Glomerular visceral epithelial cell (primary cell): ENCODE measurements at regions not wholly inside any gene's neighbourhood (a gene's known extent, or its start where the extent isn't known, plus 50 kb on each side); places are given as distances from the start of the nearest gene placed in this dataset.
A peak's percentile ranks its signal among the peaks of the same experiment; 100 is the strongest.
"Not testable (repeated sequence)": the region's sequence is repeated elsewhere in the genome, so short reads cannot be mapped to it uniquely, and the experiment has no call there.

Experiments used
- DNase-seq: peaks from one replicate; pipeline ENCODE4 v3.0.0-alpha.2; 2016; ENCODE audit errors: extremely low spot score

DNA sequence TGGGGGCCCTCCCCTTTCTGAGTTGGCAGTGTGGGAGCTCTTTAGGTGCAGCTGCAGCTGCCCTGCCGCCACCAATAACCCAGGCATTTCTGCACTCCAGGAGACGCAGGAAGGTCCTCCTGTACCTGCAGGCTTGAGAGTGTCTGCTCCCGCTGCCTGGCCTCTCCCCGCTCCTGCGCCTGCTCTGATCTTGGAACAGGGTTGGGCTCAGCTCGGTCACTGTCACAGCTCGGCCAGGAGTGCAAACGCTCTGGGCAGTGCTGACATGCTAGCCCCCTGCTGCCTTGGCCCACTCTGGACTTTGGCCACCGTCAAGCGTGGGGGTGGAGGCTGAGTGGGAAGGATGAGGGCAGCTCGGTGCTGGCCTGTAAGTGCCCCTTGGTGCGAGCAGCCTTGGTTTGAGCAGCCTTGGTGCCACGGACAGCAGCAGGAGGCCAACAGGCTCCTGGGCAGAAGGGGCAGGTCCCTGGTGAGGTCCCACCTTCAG, 738.1 kb upstream of the GJE1 start:
- DNase-seq = no peak

DNA sequence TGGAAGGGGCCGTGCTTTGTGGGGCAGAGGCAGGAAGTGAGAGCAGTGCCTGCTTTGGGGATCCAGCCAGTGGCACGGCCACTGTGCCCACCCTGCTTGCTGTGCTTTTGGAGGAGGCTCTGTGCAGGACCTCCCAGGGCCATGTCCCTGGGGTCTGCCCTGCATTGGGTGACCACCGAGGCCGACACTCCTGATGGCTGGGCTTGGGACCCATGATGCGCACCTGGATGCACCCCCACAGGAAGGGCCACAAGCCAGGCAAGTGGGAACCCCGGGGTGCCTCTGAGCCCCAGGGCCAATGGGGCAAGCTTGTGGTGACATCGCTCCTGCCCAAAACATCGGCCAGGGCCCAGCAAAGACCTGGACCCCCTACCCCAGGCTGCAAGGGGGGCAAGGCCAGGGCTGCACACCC, 738.6 kb upstream of the GJE1 start:
- DNase-seq = no peak

- no peak for DNase-seq
Measured at GRCh38 chr6:141393405-141394124, 739.2 kb upstream of the GJE1 start.

DNA sequence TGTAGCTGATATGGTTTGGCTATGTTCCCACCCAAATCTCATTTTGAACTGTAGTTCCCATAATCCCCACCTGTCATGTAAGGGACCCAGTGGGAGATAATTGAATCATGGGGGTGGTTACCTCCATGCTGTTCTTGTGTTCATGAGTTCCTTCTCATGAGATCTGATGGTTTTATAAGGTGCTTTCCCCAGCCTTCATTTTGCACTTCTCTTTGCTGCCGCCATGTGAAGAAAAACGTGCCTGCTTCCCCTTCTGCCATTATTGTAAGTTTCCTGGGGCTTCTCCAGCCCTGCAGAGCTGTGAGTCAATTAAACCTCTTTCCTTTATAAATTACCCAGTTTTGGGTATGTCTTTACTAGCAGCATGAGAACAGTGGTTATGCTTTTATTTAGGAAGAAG, 741.6 kb upstream of the GJE1 start:
- not testable (repeated sequence) for DNase-seq

DNA sequence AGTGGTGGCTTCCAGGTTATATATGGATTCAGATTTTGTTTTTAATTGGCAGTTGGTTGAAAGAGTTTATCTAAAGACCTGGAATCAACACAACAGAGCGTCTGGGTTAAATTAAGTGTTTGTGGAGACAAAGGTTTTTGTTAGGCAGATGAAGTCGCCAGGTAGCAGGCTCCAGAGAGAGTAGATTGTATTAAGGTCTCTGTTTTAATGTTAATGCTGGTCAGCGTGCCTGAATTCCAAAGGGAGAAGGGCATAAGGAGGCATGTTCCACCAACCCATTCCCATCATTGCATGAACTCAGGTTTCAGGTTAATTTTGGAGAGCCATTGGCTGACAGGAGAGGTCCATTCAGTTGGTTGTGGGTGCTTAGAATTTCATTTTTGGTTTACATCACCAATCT, 744.1 kb upstream of the GJE1 start:
- no peak for DNase-seq

- no peak for DNase-seq
Measured at GRCh38 chr6:141370438-141370837, 762.3 kb upstream of the GJE1 start.

GRCh38 chr6:141366796-141367195, 765.9 kb upstream of the GJE1 start:
- not testable (repeated sequence) for DNase-seq

- DNase-seq = no peak
Measured at GRCh38 chr6:141364694-141365093, 768.0 kb upstream of the GJE1 start.

GRCh38 chr6:141364232-141364631, 768.5 kb upstream of the GJE1 start:
- DNase-seq = no peak

GRCh38 chr6:141361559-141361958, 771.2 kb upstream of the GJE1 start:
- DNase-seq = no peak

- DNase-seq = no peak
Measured at GRCh38 chr6:141359953-141360352, 772.8 kb upstream of the GJE1 start.

DNA sequence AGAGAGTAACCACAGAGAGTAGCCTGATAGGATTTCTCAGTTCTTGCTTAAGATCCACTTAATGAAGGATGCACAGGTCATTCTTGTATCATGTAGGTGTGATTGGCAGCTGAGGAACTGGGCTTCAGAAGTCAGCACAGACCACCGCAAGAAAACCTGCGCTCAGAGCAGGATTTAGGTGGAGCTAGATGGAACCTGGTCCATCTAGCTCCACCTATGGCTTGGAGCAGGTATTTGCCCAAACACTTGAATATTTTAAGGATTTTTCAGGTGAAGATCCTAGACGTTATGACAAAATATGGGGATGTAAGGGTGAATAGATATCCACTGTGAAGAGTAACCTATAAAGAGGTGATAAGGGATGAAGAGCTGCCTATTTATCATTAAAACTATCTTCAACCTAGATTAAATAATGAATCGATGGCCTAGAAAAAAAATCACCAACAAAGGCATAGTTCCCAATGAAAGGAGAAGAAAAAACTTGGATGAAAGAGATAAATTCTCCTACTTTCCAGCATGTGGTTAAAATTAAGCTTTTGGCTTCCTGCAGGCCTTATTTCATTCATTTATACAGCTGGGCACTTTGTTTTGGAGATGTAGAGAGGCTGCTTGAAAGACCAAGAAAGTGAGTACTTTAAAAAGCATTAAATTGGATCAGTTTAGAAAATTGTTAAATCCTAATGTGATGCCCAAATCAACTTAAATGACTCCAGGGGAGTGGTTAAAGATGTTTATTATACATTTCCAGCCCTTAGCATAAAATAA, 778.4 kb upstream of the GJE1 start:
- no peak for DNase-seq

DNA sequence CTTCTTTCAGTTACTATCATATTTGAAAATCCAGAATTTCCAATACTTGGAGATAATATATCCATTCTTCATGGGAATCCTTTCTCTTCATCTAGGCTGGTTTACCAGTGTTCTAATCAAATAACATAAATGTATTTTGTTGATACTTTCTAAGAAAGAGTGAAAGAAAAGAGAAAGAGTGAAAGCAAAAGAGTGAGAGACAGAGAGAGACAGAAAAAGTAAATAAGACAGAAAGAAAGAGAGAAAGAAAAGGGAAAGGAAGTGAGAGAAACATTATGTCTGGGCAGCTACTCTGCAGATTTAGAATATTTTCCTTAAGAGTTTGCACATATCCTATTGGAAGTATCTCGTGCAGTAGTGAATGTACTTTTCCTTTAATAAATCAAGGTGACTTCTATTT, 781.0 kb upstream of the GJE1 start:
- no peak for DNase-seq

DNA sequence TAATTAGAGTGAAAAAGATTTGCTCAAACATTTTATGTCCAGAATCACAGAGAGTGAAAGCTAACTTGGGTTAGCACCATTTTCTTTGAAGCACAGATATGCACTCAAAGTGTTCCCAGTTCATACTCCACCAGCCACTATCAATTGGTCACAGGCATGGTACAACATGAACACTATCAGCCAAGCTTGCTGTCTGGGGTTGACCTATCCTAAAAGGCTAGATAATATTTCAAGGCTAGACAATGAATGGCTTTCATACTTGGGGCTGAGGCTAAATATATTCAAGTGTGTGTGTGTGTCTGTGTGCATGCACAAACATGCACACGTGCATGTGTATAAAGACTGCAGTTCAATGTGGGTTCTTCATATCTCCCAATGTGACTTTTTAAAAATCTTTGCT, 783.0 kb upstream of the GJE1 start:
- DNase-seq = no peak

GRCh38 chr6:141347906-141348492, 784.7 kb upstream of the GJE1 start:
- DNase-seq = no peak

DNA sequence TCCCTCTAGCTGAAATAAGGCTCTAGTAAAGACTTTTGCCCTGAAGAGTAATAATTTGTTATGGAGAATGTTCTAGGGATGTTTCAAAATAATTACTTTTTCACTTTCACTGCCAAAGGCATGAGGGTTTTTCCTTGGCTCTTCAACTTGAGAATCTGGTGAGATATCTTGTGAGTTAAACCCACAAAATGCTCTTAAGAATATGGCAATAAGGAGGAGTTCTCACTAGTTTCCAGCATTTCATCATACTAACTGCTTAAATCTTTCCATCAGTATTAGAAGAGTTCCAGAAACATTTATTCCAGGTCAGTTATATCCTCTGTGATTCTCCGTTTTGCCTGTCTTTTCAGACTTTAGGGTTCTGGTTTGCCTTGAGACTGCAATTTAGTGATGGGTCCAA, 785.6 kb upstream of the GJE1 start:
- DNase-seq = no peak

DNA sequence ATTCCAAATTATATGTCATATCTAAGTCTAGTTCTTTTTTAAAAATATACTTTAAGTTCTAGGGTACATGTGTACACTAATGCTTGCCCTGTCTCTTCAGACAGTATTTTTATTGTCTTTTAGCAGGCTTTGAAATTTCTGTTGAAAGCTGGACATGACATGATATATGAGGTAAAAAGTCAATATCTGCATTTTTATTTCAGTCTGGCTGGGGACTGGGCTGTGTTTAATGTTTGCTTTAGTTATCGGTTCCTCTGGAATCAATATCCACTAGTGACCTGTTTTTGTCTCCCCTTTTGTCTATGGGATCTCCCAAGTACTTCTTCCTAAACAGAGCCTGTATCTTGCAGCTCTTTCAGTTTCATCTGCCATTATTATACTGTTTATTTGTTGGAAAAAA, 786.2 kb upstream of the GJE1 start:
- DNase-seq = no peak

DNA sequence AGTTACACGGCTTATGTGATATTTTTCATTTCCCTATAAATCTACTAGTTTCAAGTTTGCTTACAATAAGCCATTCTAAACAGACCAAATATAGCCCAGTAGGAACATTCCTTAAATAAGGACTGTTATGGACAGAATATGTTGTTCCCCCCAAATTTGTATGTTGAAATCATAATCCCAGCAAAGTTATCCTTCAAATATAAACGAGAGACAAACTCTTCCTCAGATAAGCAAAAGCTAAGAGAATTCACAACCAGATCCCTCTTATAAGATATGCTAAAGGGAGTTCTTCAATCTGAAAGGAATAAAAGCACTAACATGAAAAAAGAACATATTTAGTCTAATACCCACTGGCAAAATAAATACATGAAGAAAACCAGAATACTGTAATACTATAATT, 795.5 kb upstream of the GJE1 start:
- DNase-seq = no peak

- peak; percentile 17 for DNase-seq
Measured at GRCh38 chr6:141335477-141336273, 797.0 kb upstream of the GJE1 start.

DNA sequence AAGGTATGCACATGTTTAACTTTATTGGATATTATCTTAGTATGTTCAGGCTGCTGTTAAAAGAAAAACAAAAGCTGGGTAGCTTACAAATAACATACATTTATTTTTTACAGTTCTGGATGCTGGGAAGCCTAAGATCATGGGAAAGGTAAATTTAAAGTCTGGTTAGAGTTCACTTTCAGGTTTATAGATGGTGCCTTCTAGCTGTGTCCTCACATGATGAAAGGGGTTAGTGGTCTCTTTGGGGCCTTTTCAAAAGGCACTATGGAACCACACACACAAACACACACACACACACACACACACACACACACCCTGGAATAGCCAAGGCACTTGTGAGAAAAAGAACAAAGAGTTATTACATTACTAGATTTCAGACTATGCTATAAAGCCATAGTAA, 805.8 kb upstream of the GJE1 start:
- DNase-seq = no peak

DNA sequence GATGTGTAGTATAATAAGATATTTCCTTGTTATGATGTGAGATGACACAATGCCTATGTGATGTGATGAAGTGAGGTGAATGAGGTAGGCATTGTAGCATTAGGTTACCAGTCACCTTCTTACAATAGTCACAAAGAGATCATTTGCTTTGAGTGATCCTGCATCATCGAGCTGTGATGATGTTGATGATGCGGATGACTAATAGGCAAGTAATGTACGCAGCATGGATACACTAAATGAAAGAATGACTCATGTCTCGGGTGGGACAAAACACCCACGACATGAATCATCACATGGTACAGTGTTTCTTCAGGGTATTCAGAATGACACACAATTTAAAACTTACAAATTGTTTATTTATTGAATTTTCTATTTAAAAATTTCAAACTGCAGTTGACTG, 806.3 kb upstream of the GJE1 start:
- peak; percentile 91 for DNase-seq
